Epithelial cell of proximal tubule (primary cell): ENCODE measurements at regions not wholly inside any gene's neighbourhood (a gene's known extent, or its start where the extent isn't known, plus 50 kb on each side); places are given as distances from the start of the nearest gene placed in this dataset.

ENCODE experiments used
- DNase-seq: peaks from one replicate; pipeline ENCODE4 v3.0.0-alpha.2; 2011; ENCODE audit warnings: low read depth
- H3K4me3 ChIP-seq: 2 replicates; pipeline ENCODE4 v1.5.1; 2011; ENCODE audit warnings: low read depth, mild to moderate bottlenecking, low read length
- CTCF ChIP-seq: conservative IDR thresholded peaks from 2 replicates; pipeline ENCODE4 v1.5.1; 2012; ENCODE audit warnings: low read depth, mild to moderate bottlenecking, low read length

- no peak for TF ChIP-seq CTCF
- no peak overlapping the region for H3K4me3 ChIP-seq
- no peak for DNase-seq
Observed at GRCh38 chr22:34319346-34319745, 399.1 kb upstream of the LARGE1 start.

DNA sequence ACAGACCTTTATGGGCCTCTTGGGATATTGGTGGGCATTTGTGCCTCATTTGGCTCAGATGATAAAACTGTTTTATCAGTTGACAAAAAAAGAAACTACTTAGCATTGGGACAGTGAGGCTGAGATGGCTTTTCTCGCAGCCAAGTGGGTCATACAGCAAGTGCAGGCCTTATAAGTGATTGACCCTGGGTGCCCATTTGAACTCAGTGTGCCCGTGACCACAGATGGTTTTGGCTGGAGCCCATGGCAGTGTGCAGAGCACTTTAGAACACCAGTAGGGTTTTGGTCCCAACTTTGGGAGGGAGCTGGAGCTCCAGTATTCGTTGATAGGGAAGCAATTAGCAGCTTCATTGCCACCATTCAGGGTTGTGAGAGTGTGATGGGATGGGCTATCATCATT is 404.5 kb upstream of the LARGE1 start:
- TF ChIP-seq CTCF, result no peak
- H3K4me3 ChIP-seq, result no peak overlapping the region
- no peak for DNase-seq

- no peak for TF ChIP-seq CTCF
- H3K4me3 ChIP-seq, result no peak overlapping the region
- no peak for DNase-seq
Observed at GRCh38 chr22:34326901-34327300, 406.6 kb upstream of the LARGE1 start.

- no peak for DNase-seq
- no peak for TF ChIP-seq CTCF
- H3K4me3 ChIP-seq, result no peak overlapping the region
Observed at GRCh38 chr22:34330432-34330831, 410.2 kb upstream of the LARGE1 start.

DNA sequence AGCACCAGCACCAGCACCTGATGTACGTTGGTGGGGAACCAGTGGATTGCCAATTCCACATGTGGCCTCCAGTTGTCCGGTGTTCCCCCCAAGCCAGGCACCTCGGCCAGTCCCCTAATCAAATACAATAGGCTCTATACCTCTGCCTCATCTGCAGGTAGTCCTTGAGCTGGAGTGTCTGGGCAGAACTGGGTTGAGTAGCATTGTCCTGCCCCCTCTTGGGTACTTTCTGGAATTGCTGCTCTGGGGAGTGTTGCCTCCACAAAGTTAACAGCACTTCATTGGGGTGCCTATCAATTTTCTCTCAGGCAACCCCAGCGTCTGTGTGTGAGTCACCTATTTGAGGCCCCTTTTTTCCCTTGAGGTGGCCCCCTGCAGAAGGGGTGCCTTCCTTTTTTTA is 413.0 kb upstream of the LARGE1 start:
- H3K4me3 ChIP-seq, result no peak overlapping the region
- no peak for DNase-seq
- TF ChIP-seq CTCF, result no peak

DNA sequence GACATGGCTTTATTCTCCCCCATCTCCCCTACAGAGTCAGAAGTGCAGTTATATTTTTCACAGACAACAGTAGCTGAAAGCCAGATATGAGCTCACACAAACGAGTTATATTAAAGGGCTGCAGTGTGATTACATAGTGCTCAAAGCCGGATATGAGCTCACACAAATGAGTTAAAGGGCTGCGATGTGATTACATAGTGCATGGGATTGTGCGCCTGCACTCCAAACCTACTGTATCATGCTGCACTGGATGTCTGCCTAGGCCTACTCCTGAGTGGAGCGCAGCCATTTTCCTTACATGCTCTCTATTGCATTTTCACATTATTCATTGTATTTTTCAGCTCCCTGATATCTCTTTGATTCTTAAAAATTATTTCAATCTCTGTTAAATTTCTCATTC is 414.6 kb upstream of the LARGE1 start:
- TF ChIP-seq CTCF, result no peak
- DNase-seq, result no peak
- no peak overlapping the region for H3K4me3 ChIP-seq

- DNase-seq, result no peak
- no peak for TF ChIP-seq CTCF
- no peak overlapping the region for H3K4me3 ChIP-seq
Observed at GRCh38 chr22:34344702-34345101, 424.4 kb upstream of the LARGE1 start.
